Activated T-helper 2 cell treated with anti-CD3 and anti-CD28 coated beads, Interferon-gamma antibody, Interleukin-2, Interleukin-4, amounts not matched to agents 10 μg/mL and 5 μg/mL and 100 μg/mL, durations not matched to agents 14 hours and 24 hours and 36 hours (primary cell): ENCODE measurements at regions not wholly inside any gene's neighbourhood (a gene's known extent, or its start where the extent isn't known, plus 50 kb on each side); places are given as distances from the start of the nearest gene placed in this dataset.

Source experiments
- DNase-seq: peaks from one replicate; pipeline ENCODE4 v3.0.0; 2021; ENCODE audit warnings: low spot score
- H3K27ac Mint-ChIP-seq: one replicate; pipeline ENCODE4 v1.8.0; 2021; ENCODE audit warnings: mixed read lengths
- H3K27me3 Mint-ChIP-seq: one replicate; pipeline ENCODE4 v1.8.0; 2021; ENCODE audit warnings: low read depth, mixed read lengths
- H3K36me3 Mint-ChIP-seq: one replicate; pipeline ENCODE4 v1.8.0; 2021; ENCODE audit warnings: low read depth, mixed read lengths
- H3K4me1 Mint-ChIP-seq: one replicate; pipeline ENCODE4 v1.8.0; 2021; ENCODE audit warnings: low read depth, mixed read lengths
- H3K4me3 Mint-ChIP-seq: one replicate; pipeline ENCODE4 v1.8.0; 2021; ENCODE audit warnings: low read depth, mild to moderate bottlenecking, moderate library complexity, mixed read lengths
- H3K9me3 Mint-ChIP-seq: one replicate; pipeline ENCODE4 v1.8.0; 2021; ENCODE audit warnings: mixed read lengths
- intact Hi-C: fragments of 100-400 bp; cut with micrococcal nuclease; formaldehyde crosslinking; loops from one replicate; pipeline ENCODE4 v1.15.1; 2023

DNA sequence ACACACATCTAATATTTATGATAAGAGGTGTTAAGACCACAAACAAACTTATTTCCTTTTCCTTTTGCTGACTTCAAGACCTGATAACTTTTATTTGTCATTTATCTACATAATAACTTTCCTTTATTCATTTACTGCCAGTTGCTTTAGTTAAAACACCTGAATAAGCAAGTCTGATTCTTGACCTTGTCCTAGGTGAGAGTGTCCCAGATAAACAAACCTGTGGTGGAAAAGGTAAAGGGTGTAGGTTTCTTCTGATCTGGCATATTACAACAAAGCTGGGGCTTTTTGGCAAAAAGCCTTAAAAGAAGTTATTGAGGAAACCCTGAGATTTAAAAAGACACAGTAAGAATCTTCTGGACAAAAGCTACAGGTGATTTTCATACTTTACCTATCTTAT is 191.5 kb downstream of the ZBBX start:
- Mint-ChIP-seq H3K4me3 (no peak overlapping the region), H3K27me3 (no peaks in the 10 kb centered on the region), H3K9me3 (peaks cover 9% of the 10 kb centered on the region), H3K27ac (no peak overlapping the region), H3K36me3 (no peaks in the 10 kb centered on the region), H3K4me1 (no peaks in the 10 kb centered on the region)
- no peak for DNase-seq
- intact Hi-C loops, result no loop called here

DNA sequence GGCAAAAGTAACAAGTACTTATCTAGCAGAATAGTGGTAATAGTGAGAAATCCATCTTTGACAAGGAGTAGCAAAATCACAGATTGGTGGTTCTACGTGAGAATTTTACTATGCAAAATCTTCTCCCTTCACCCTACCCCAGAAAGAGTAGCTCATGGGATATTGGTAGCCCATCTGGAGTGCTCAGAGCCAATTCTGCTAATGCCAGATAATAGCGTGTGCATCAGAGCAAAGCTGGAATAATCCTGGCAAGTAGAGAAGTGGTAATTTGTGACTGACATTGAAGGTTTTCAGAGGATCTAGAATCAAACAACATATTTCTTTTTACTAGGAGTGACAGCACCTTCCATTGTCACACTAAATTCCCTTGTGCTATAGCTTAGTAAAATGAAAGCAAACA is 192.9 kb downstream of the ZBBX start:
- intact Hi-C loops, result no loop called here
- no peaks in the 10 kb centered on the region for H3K4me1 Mint-ChIP-seq

DNA sequence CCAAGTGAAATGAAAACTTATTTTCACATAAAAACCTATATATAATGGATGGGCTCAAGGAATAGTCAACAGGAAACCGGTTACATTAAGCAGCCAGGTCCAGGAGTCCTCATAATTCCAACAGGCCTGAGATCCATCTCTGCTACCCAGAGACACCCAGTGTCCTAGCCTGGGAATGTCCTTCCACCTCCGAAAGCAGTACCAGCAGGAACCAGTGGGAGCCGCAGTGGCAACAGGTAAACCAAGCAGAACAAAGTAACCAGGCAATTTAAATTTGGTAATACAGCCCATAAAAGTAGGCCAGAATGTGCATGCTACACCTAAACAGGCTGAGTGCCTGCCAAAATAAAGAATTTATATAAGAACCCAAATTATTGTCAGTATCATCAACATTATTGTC is 195.6 kb downstream of the ZBBX start:
- no peaks in the 10 kb centered on the region for H3K4me1 Mint-ChIP-seq
- no peaks in the 10 kb centered on the region for H3K36me3 Mint-ChIP-seq
- no peak overlapping the region for H3K27ac Mint-ChIP-seq
- no peak overlapping the region for H3K4me3 Mint-ChIP-seq
- intact Hi-C loops, result no loop called here
- DNase-seq, result no peak
- H3K27me3 Mint-ChIP-seq, result no peaks in the 10 kb centered on the region
- H3K9me3 Mint-ChIP-seq, result peaks cover 4% of the 10 kb centered on the region

More for the DNA sequence above, 192.9 kb downstream of the ZBBX start:
- Mint-ChIP-seq H3K9me3 (peaks cover 9% of the 10 kb centered on the region), H3K4me3 (no peak overlapping the region), H3K27ac (no peak overlapping the region), H3K27me3 (no peaks in the 10 kb centered on the region), H3K36me3 (no peaks in the 10 kb centered on the region)
- DNase-seq, result no peak

DNA sequence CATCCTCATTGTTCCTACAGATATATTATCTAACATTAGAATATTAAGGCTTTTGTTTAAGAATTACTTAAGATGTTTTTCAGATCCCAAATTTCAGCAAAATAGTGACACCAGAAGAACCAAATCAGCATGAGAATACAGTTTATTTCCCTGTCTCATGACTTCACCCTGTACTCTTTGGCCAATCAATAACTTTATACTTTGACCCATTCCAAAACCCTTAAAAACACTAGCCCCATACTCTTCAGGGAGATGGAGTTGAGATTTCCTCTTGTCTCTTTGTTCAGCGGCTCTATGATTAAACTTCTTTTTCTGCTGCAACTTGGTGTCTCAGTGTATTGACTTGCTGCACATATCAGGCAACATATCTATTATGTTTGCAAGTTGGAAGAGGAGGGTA is 207.7 kb downstream of the ZBBX start:
- Mint-ChIP-seq H3K27ac (no peak overlapping the region), H3K27me3 (no peaks in the 10 kb centered on the region), H3K36me3 (no peaks in the 10 kb centered on the region), H3K4me3 (no peak overlapping the region), H3K9me3 (peaks cover 9% of the 10 kb centered on the region), H3K4me1 (no peaks in the 10 kb centered on the region)
- DNase-seq, result no peak
- intact Hi-C loops, result no loop called here

DNA sequence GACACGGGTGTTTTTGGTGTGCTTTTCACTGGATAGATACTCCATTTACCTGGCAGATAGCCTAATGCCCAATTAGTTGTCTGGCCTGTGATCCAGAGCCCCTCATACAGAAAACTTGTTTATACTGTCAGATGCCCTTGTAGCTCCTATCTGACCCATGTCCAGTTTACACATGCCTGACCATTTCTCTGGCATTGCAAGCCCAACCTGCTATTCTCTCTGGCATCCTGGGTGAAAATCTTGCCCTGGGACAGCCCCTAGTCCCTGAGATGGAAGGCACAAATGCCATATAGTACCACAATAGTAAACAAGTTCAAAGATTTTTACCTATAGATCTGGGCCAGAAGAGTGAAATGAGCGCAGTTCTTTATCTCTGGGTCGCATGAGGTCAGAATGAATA is 212.6 kb downstream of the ZBBX start:
- Mint-ChIP-seq H3K4me1 (no peaks in the 10 kb centered on the region), H3K27me3 (no peaks in the 10 kb centered on the region), H3K4me3 (no peak overlapping the region), H3K27ac (no peak overlapping the region), H3K36me3 (no peaks in the 10 kb centered on the region), H3K9me3 (peaks cover 4% of the 10 kb centered on the region)
- no peak for DNase-seq
- intact Hi-C loops, result no loop called here

DNA sequence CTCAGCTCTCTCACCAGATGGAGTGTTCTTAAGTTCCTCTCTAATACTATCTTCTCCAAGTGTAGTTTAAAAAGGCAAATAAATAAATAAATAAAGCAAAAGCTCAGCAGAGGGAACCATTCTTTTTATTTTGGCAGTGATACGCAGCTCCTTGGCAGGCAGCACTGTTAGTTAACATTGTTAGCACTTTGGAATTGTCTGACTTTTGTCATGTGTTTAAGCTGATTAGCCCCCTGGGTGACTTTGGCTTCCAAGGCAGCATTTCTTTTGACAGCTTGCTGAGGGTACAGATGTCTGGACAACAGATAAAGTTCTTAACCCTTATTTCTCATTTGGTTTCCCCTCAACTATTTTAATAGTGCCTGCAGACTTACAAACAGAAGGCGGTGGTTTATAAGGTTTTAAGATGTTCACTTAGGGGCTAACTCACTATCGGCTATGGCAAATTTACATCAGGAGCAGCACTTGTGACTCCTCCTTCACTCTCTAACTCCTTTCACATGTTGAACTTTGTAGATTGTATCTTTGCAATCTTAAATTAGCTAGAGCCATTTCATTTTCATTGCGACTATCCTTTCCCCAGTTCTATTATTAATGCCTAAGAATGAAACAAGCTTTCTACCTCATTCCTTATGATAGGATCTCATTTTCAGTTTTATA is 213.4 kb downstream of the ZBBX start:
- Mint-ChIP-seq H3K36me3 (no peaks in the 10 kb centered on the region), H3K4me1 (no peaks in the 10 kb centered on the region), H3K9me3 (peaks cover 4% of the 10 kb centered on the region), H3K27ac (no peak overlapping the region), H3K27me3 (no peaks in the 10 kb centered on the region), H3K4me3 (no peak overlapping the region)
- intact Hi-C loops, result no loop called here
- DNase-seq, result no peak

DNA sequence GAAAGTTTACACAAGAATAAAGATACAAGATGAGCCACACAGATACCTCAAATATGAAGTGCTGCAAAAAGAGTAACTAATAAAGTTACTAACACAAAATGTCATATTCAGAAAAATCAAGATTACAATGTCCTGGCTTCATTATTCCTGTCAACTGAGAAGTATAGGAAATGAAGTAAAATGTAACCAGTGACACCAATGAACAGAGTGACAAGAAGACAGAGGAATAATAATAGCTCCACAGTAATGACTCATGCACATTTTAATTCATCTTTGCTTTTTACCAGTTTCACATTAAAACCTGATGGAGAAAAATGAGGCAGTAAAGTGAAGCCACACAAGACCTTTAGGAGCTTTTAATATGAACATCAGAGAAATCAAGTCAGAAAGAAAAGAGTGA is 214.1 kb downstream of the ZBBX start:
- no peaks in the 10 kb centered on the region for H3K27me3 Mint-ChIP-seq
- H3K27ac Mint-ChIP-seq, result no peak overlapping the region
- peaks cover 4% of the 10 kb centered on the region for H3K9me3 Mint-ChIP-seq
- H3K4me1 Mint-ChIP-seq, result no peaks in the 10 kb centered on the region
- intact Hi-C loops, result no loop called here
- DNase-seq, result no peak
- H3K4me3 Mint-ChIP-seq, result no peak overlapping the region
- no peaks in the 10 kb centered on the region for H3K36me3 Mint-ChIP-seq

DNA sequence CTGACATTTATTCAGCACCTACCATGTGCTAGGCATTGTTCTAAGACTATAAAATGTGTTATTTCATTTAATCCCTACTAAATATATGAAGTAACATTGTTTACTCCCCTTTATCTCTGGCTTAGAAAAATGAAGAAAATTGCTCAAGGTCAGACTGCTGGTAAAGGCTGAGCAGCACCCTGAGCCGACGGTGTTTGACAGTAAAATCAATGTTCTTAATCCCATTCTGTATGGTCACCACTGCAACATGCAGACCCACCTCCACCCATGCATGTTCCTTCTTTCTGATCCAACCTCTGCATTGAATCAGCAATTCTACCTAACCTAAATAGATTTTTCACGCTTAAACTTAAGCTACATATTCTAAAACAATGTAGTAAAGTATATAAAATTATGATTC is 216.5 kb downstream of the ZBBX start:
- Mint-ChIP-seq H3K4me1 (no peaks in the 10 kb centered on the region), H3K36me3 (no peaks in the 10 kb centered on the region), H3K27ac (no peak overlapping the region), H3K27me3 (no peaks in the 10 kb centered on the region), H3K9me3 (peaks cover 4% of the 10 kb centered on the region), H3K4me3 (no peak overlapping the region)
- DNase-seq, result no peak
- intact Hi-C loops, result no loop called here

DNA sequence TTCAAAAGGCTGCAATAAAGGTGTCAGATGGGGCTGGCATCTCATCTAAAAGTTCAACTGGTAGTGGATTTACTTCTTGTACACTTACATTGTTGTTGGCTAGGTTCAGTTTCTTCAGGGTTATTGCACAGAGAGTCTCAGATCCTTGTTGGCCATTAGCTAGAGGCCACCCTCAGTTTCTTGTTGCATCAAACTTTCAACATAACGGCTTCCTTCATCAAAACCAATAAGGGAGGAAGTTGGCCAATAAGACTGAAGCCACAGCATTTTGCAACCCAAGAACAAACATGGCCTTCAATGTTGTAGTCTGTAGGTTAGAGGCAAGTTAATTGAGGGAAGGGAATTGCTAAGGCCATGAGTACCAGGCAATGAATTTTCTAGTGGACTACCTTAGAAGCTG is 218.0 kb downstream of the ZBBX start:
- intact Hi-C loops, result no loop called here
- no peaks in the 10 kb centered on the region for H3K4me1 Mint-ChIP-seq
- H3K27me3 Mint-ChIP-seq, result no peaks in the 10 kb centered on the region
- DNase-seq, result no peak
- no peak overlapping the region for H3K27ac Mint-ChIP-seq
- H3K4me3 Mint-ChIP-seq, result no peak overlapping the region
- no peaks in the 10 kb centered on the region for H3K36me3 Mint-ChIP-seq
- peaks cover 4% of the 10 kb centered on the region for H3K9me3 Mint-ChIP-seq

DNA sequence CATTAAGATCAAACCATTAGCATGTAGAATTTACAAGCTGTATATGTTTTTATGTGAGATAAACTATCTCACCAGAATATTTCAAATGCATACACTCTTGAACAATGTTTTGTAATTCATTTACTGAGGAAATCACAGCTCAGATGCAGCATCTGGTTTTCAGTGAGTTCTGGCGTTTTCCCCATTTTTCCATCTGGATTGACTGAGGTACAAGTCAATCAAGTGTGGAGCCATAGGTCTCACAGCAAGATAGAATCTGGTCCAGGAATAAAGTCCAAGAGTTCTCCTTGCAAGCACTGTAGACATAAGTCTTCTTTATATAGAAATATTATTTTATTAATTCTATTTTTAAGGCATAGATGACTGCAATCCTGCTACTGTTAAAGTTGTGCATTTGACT is 219.3 kb downstream of the ZBBX start:
- H3K27me3 Mint-ChIP-seq, result no peaks in the 10 kb centered on the region
- intact Hi-C loops, result no loop called here
- H3K27ac Mint-ChIP-seq, result no peak overlapping the region

DNA sequence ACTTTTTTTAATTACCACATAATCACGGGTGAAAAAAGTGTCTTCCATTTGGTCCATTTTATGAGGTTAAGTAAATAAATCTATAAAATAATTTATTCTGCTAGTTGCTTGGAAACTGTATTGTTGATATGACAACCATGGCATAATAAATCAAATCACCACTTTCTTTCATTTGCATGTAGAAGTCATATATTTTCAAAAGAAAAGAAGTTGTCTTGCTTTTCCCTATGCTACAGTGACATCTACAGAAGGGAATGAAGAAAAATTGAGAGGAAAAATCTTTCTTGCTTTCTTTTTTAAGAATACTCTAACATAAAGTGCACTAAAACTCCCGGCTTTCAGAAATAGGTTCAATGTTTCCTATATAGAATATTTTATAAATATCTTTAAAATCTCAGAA is 228.5 kb downstream of the ZBBX start:
- Mint-ChIP-seq H3K27me3 (no peaks in the 10 kb centered on the region), H3K36me3 (no peaks in the 10 kb centered on the region), H3K4me3 (no peak overlapping the region), H3K27ac (no peak overlapping the region), H3K9me3 (peaks cover 17% of the 10 kb centered on the region), H3K4me1 (no peaks in the 10 kb centered on the region)
- intact Hi-C loops, result no loop called here
- no peak for DNase-seq

More for the DNA sequence above, 219.3 kb downstream of the ZBBX start:
- H3K9me3 Mint-ChIP-seq, result peaks cover 9% of the 10 kb centered on the region
- no peaks in the 10 kb centered on the region for H3K36me3 Mint-ChIP-seq
- no peak overlapping the region for H3K4me3 Mint-ChIP-seq
- DNase-seq, result no peak
- H3K4me1 Mint-ChIP-seq, result no peaks in the 10 kb centered on the region

DNA sequence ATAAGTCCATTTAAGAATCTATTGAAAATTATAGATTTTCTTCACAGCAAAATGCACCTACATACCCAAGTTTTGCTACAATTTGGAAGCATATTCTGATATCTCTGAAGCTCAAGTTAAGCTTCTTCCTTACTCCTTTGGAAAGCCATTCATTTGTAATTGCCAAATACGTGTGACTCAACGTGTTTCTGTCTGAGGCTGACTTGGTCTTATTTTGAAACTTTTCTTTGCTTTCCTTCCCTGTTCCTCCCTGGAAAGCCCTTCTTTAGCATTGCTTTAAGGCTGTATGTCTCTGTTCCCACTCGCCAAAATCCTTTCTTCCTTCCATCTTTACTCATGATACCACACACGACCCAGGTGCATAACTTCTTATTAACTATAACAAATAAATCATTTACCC is 232.0 kb downstream of the ZBBX start:
- DNase-seq, result no peak
- Mint-ChIP-seq H3K36me3 (no peaks in the 10 kb centered on the region), H3K27me3 (no peaks in the 10 kb centered on the region), H3K4me1 (no peaks in the 10 kb centered on the region), H3K4me3 (no peak overlapping the region), H3K9me3 (no peaks in the 10 kb centered on the region), H3K27ac (no peak overlapping the region)
- intact Hi-C loops, result no loop called here

DNA sequence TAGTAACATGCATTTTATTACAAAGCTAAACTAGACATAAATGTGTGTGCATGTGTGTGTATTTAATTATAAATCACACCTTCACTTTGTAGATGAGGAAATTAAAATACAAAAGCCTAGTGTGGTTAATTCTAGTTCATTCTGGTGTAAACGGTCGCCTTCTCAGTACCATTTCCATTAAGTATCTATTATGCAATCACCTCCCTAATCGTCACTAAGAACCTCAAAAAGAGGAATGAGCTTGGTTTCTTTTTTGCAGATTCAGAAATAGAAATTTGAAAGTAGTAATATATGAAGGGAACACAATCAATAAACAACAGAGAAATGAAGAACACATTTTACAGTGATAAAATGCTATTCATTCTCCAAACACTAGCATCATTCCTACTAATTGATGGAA is 233.2 kb downstream of the ZBBX start:
- Mint-ChIP-seq H3K27ac (no peak overlapping the region), H3K4me3 (no peak overlapping the region), H3K9me3 (no peaks in the 10 kb centered on the region), H3K4me1 (no peaks in the 10 kb centered on the region), H3K36me3 (no peaks in the 10 kb centered on the region), H3K27me3 (no peaks in the 10 kb centered on the region)
- intact Hi-C loops, result no loop called here
- no peak for DNase-seq
